Retinal pigment epithelial cell (primary cell): ENCODE measurements at regions not wholly inside any gene's neighbourhood (a gene's known extent, or its start where the extent isn't known, plus 50 kb on each side); places are given as distances from the start of the nearest gene placed in this dataset.

Experiments used
- DNase-seq: peaks from one replicate; pipeline ENCODE4 v3.0.0-alpha.2; 2010; ENCODE audit warnings: low read depth
- H3K4me3 ChIP-seq: 2 replicates; pipeline ENCODE4 v1.5.1; 2011; ENCODE audit warnings: mild to moderate bottlenecking, low read length, control low read depth, moderate library complexity
- TF ChIP-seq, protein P1 (sequence below): conservative IDR thresholded peaks from 2 replicates; pipeline ENCODE4 v1.5.1; 2011; ENCODE audit warnings: low read depth, low read length, control low read depth, inconsistent platforms

DNA sequence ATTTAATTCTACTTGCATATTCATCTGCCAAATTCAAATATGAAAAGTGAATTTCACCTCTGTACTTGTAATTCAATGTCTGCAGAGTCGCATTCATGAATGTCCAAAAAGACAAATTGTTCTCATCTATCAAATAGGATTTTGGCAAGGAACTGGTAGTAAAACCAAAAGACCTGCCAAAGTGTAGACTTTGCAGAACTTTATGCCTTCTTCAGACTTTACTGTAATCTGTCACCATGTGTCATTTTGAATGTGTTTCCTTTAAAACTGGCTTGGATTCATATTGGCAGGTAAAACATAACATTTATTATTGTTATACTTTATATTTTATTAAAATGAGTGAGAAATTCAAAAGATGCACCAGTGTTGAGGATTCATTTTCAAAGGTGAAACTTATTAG lies 701.9 kb upstream of the LINC00305 start:
- DNase-seq = no peak

GRCh38 chr18:64840911-64841701 lies 692.2 kb upstream of the LINC00305 start:
- no peak overlapping the region for H3K4me3 ChIP-seq
- TF ChIP-seq, protein P1, sequence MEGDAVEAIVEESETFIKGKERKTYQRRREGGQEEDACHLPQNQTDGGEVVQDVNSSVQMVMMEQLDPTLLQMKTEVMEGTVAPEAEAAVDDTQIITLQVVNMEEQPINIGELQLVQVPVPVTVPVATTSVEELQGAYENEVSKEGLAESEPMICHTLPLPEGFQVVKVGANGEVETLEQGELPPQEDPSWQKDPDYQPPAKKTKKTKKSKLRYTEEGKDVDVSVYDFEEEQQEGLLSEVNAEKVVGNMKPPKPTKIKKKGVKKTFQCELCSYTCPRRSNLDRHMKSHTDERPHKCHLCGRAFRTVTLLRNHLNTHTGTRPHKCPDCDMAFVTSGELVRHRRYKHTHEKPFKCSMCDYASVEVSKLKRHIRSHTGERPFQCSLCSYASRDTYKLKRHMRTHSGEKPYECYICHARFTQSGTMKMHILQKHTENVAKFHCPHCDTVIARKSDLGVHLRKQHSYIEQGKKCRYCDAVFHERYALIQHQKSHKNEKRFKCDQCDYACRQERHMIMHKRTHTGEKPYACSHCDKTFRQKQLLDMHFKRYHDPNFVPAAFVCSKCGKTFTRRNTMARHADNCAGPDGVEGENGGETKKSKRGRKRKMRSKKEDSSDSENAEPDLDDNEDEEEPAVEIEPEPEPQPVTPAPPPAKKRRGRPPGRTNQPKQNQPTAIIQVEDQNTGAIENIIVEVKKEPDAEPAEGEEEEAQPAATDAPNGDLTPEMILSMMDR = no peak
- no peak for DNase-seq

More for the DNA sequence above, 701.9 kb upstream of the LINC00305 start:
- no peak overlapping the region for H3K4me3 ChIP-seq
- TF ChIP-seq, protein P1 = no peak

DNA sequence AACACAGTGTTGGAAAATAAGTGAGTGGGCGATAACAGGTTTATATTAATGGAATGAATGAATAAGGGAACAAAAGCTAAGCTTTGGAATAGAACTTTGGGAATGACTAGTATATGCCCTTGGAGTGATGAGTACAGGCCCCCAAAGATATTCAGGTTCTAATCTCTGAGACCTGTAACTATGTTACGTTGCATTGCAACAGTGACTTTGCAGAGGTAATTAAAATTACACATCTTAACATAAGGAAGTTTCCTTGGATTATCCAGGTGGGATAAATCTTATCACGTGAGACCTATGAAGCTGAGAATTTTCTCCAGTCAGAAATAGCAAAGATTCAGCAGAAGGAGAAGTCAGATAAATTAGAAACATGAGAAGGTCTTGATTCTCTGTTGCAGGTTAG lies 661.5 kb upstream of the LINC00305 start:
- TF ChIP-seq, protein P1 = no peak
- DNase-seq = no peak
- no peak overlapping the region for H3K4me3 ChIP-seq

- H3K4me3 ChIP-seq = no peak overlapping the region
- TF ChIP-seq, protein P1 = no peak
- DNase-seq = no peak
These were observed 660.9 kb upstream of the LINC00305 start for GRCh38 chr18:64809801-64810200.

- H3K4me3 ChIP-seq = no peak overlapping the region
- no peak for DNase-seq
These were observed 658.7 kb upstream of the LINC00305 start for GRCh38 chr18:64807560-64807959.

DNA sequence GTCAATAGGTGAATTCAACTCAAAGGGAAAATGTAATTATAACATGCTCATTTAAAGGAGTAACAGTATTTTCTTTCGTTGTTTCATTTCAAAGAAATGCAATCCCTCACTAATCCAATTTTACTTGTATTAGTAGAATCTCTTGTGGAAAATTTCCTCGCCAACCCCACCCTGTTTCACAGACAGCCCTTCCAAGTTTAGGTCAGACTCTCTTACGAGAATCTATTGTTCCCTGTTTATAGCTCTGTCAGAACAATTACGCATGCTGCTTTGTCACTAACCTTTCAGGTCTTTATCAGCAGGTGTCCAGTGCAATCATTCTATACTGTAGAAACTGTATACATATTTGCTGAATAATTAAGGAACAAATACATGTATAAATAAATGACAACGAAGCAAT lies 657.8 kb upstream of the LINC00305 start:
- no peak for DNase-seq
- TF ChIP-seq, protein P1 = no peak

More at GRCh38 chr18:64807560-64807959, 658.7 kb upstream of the LINC00305 start:
- TF ChIP-seq, protein P1 = no peak

DNA sequence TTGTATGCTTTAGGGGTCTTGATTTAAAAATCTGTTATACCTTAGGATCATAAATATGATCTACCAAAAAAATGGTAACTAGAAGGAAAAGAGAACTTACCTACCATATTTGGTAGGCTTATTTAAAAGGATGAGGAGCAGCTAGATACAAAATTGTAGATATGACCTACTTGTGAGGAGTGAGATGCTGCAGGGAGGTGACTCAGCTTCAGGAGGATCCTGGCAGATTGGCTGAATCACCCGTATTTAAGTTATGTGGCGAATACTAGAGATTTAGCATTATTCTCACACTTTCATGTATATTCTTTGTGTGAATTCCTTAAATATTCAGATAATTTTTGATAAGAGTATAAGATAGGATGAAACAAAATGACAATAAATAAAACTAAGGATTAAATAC lies 657.3 kb upstream of the LINC00305 start:
- no peak overlapping the region for H3K4me3 ChIP-seq
- DNase-seq = no peak
- TF ChIP-seq, protein P1 = no peak

More for the DNA sequence above, 657.8 kb upstream of the LINC00305 start:
- no peak overlapping the region for H3K4me3 ChIP-seq
